ENCODE measurements at regions not wholly inside any gene's neighbourhood (a gene's known extent, or its start where the extent isn't known, plus 50 kb on each side); places are given as distances from the start of the nearest gene placed in this dataset.

DNA sequence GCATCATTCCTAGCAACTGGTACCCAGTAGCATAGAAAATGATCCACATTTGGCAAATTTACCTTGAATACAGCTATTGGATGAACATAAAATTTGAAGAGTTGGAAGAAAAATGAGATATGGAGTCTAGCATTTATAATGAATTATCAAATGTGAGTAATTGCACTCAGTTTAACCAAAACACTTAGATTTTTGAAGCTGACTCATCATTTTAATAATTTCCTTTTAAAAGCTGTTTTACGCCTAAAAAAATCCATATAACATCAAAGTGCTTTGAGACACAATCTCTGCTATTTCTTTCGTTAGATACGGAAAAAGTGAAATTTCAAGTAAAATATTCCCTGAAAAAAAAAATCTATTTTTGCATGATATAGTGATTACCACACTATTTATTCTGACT, 767.4 kb downstream of the ROBO2 start:
- TF ChIP-seq, protein P1, sequence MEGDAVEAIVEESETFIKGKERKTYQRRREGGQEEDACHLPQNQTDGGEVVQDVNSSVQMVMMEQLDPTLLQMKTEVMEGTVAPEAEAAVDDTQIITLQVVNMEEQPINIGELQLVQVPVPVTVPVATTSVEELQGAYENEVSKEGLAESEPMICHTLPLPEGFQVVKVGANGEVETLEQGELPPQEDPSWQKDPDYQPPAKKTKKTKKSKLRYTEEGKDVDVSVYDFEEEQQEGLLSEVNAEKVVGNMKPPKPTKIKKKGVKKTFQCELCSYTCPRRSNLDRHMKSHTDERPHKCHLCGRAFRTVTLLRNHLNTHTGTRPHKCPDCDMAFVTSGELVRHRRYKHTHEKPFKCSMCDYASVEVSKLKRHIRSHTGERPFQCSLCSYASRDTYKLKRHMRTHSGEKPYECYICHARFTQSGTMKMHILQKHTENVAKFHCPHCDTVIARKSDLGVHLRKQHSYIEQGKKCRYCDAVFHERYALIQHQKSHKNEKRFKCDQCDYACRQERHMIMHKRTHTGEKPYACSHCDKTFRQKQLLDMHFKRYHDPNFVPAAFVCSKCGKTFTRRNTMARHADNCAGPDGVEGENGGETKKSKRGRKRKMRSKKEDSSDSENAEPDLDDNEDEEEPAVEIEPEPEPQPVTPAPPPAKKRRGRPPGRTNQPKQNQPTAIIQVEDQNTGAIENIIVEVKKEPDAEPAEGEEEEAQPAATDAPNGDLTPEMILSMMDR (IDR thresholded peaks at IDR 0.05; ENCODE audit: insufficient read depth, low read depth, low read length, missing control alignments): no peak
- no peak for DNase-seq (ENCODE audit: low read depth)
- no peak overlapping the region for H3K4me3 ChIP-seq (ENCODE audit: low read length)

DNA sequence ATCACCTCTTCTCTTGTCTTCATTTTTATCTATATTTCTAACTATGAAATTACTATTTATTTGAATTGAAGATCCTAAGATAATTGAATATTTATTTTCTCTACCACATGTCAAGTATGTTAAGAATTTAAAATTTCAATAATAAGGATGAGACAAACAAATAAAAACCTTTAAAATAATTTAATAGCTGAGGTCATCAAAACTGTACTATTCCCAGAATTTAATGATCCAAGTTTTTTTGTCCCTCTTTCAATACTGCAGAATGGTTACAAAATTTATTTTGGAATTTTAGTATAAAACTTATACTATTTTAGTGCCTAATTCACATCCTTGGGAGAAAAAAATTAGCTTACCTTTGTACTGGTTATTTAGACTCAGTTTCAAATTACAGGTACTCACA, 774.9 kb downstream of the ROBO2 start:
- TF ChIP-seq, protein P1 (IDR thresholded peaks at IDR 0.05; ENCODE audit: insufficient read depth, low read depth, low read length, missing control alignments): no peak
- no peak overlapping the region for H3K4me3 ChIP-seq (ENCODE audit: low read length)
- DNase-seq (ENCODE audit: low read depth): no peak

DNA sequence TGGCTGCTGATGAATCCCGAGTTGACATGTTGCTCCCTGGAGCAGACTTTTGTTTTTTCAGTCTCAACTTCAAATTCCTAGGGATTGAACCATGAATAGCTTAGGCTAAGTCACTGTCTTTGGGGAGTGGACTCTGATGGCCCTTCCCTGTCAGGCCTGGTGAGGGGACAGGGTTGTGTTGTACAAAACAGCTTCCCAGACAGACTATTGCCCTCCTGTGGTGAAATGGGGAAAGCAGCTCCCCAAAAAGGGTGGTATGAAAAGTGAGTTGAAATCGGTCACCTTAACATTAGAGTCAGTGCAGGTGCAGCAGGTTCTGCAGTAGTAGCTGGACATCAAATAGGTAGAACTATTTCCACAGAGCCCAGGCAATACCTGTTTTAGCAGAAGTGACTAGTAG, 775.6 kb downstream of the ROBO2 start:
- H3K4me3 ChIP-seq (ENCODE audit: low read length): no peak overlapping the region
- DNase-seq (ENCODE audit: low read depth): peak; percentile 18
- TF ChIP-seq, protein P1 (IDR thresholded peaks at IDR 0.05; ENCODE audit: insufficient read depth, low read depth, low read length, missing control alignments): peak; percentile 41

DNA sequence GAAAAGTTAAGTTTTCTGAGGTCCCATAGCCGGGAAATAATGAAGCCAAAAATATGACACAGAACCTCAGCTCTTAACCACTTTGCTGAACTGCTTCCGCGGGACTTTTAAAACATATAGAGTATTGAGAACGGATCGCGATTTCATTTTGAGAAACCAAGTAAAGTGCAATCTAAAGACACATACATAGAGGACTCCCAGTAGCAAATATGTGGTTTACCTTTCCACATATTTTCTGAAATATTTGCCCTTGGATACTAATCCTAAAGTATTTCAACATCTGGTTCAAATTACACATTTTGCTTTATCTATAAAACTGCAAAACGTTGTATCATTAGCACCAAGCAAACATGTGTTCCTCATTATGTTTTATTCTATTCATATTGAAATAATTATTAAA, 776.5 kb downstream of the ROBO2 start:
- DNase-seq (ENCODE audit: low read depth): no peak
- H3K4me3 ChIP-seq (ENCODE audit: low read length): no peak overlapping the region
- TF ChIP-seq, protein P1 (IDR thresholded peaks at IDR 0.05; ENCODE audit: insufficient read depth, low read depth, low read length, missing control alignments): no peak

DNA sequence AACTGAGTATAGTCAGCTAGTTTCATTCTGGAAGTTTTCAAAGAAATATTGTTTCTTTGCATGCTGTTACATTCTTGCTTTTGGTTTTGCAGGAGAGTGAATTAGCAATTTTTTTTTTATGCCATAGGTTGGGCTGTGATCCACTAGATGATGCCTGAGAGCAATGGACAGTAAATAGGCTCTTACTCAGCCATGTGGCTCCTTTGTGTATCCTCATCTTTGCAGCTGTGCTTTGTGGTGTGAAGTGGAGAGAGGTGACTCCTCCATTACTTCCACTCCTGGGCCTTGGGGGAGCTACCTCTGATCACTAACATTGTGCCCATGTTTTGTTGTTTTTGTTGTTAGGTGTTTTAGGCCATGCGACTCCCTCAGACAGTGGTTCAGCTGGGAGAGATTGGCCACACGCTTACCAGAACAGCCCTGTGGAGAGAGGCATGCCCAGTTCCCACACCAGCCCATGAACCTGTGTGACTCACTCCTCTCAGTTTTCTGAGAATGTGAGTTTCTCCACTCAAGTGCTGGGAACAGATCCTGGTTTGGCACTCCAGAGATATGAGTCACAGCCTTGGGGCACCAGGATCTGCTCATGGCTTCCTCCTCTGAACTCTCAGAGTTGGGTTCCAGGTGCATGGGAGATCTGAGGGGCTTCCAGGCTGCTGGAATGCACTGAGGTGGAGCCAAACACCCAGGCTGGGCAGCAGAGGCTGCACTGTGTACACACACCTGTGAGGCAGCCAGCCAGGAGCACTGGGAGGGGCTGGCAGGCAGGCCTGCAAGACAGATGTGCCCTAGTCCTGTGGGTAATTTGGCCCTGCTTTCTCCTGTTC, 785.3 kb downstream of the ROBO2 start:
- TF ChIP-seq, protein P1 (IDR thresholded peaks at IDR 0.05; ENCODE audit: insufficient read depth, low read depth, low read length, missing control alignments): no peak
- peak; percentile 100 for DNase-seq (ENCODE audit: low read depth)
- H3K4me3 ChIP-seq (ENCODE audit: low read length): no peak overlapping the region

DNA sequence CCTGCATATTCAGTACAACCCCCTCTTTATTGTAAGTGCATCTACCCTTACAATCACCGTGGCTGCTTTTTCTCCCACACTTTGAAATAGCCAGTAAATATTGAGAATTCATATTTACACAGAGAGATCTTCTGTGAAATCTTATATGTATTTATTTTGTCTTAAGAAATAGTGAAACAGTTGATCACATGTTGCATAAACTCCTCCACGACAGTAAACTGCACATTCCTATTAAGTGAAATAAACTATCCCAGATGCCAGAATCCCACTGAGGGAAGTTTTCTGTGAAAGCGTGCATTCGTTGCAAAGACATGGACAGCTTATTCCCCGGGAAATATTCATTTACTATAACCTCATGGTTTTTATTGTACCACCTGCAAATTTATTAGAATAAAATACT, 796.0 kb downstream of the ROBO2 start:
- TF ChIP-seq, protein P1 (IDR thresholded peaks at IDR 0.05; ENCODE audit: insufficient read depth, low read depth, low read length, missing control alignments): no peak
- DNase-seq (ENCODE audit: low read depth): no peak

More for the DNA sequence above, 796.0 kb downstream of the ROBO2 start:
- H3K4me3 ChIP-seq (ENCODE audit: low read length): no peak overlapping the region
